Neuron (in vitro differentiated cells): ENCODE measurements at regions not wholly inside any gene's neighbourhood (a gene's known extent, or its start where the extent isn't known, plus 50 kb on each side); places are given as distances from the start of the nearest gene placed in this dataset.

Source experiments
- H2AFZ ChIP-seq: one replicate; pipeline ENCODE4 v1.6.1; 2013; ENCODE audit warnings: low read depth, mild to moderate bottlenecking, inconsistent platforms, low read length, moderate library complexity
- H3K27me3 ChIP-seq: one replicate; pipeline ENCODE4 v1.6.1; 2013; ENCODE audit warnings: low read length; ENCODE audit not compliant: insufficient read depth
- H3K36me3 ChIP-seq: one replicate; pipeline ENCODE4 v1.6.1; 2013; ENCODE audit warnings: low read length; ENCODE audit not compliant: insufficient read depth
- H3K4me1 ChIP-seq: one replicate; pipeline ENCODE4 v1.6.1; 2013; ENCODE audit warnings: low read length; ENCODE audit not compliant: insufficient read depth
- H3K4me3 ChIP-seq: 2 replicates; pipeline ENCODE4 v1.5.1; 2013; ENCODE audit warnings: mild to moderate bottlenecking, low read length, moderate library complexity
- H3K9me3 ChIP-seq: one replicate; pipeline ENCODE4 v1.6.1; 2013; ENCODE audit warnings: low read length

DNA sequence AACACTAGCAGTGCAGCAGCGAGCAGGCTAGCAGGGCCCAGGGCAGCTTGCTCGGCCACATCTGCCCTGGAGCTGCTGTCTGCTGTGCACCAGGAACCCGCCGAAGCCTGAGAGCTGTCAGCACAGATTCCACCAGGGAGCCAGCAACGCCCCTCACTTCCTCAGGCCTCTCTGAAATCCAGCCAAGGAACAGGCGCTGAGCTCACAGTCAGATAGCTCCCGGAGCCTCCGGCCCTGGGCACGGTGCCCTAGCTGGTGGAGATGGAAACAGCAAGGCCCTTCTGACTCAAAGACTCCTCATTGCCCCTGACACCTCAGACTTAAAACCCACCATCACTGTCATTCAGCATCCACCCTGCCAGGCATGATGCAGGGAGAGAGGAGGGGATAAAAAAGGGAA, 839.4 kb downstream of the MAFB start:
- no peaks in the 10 kb centered on the region for H3K36me3 ChIP-seq
- peaks cover 20% of the 10 kb centered on the region for H3K4me1 ChIP-seq
- H3K4me3 ChIP-seq: no peak overlapping the region
- H3K9me3 ChIP-seq: no peaks in the 10 kb centered on the region
- H3K27me3 ChIP-seq: peaks cover 45% of the 10 kb centered on the region
- no peak overlapping the region for H2AFZ ChIP-seq

DNA sequence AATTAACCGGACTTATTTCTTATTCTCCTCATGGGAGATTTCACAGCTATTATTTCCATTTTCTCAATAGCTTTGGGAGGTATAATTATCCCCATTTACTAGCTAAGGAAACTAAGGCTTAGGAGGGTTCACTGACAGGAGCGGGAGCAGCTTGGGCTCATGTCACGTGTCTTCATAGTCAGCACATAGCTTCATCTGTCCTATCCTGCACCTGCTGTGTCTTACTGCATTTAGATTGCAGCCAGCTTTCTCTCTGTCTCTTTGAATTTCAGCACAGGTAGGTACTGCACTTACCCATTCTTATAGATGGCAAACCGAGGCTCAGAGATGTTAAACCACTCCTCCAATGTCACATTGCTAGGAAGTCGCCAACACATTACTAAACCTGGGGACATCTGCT, 839.9 kb downstream of the MAFB start:
- Histone ChIP-seq H2AFZ (no peak overlapping the region), H3K9me3 (no peaks in the 10 kb centered on the region), H3K4me3 (no peak overlapping the region), H3K4me1 (peaks cover 19% of the 10 kb centered on the region), H3K36me3 (no peaks in the 10 kb centered on the region), H3K27me3 (peaks cover 50% of the 10 kb centered on the region)

DNA sequence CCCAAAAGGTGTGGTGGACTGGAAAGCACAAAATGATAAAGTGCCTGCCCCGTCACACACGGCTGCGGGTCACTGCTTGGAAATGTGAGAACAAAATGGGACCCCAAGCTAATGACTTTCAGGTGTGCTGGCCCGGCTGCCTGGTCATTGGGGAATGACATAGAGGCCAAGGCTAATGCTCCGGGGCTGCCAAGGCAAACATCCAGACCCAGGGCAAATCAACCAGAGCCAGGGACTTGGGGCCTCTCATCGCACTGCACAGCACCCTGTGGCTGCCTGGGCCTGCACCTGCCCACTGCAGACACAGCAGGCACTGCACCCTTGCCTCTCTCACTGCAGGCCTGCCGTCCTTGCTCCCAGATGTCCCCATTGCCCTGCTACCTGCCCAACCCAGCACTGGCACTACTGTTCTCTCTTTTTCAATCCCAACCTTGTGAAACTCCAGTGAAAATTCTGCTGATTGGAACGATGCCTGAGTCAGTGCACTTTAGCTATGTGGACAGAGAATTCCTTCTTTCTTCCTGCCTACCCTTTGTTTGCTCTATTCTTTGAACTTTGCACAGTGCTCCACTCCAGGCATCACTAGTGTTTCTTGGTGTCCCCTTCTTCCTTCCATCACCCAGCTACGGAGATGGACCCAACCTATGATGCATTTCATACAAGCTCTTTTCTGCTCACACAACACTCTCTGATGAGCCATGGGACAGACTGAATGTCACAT, 849.5 kb downstream of the MAFB start:
- Histone ChIP-seq H2AFZ (no peak overlapping the region), H3K9me3 (no peaks in the 10 kb centered on the region), H3K27me3 (peaks cover 4% of the 10 kb centered on the region), H3K36me3 (no peaks in the 10 kb centered on the region), H3K4me1 (no peaks in the 10 kb centered on the region), H3K4me3 (no peak overlapping the region)

DNA sequence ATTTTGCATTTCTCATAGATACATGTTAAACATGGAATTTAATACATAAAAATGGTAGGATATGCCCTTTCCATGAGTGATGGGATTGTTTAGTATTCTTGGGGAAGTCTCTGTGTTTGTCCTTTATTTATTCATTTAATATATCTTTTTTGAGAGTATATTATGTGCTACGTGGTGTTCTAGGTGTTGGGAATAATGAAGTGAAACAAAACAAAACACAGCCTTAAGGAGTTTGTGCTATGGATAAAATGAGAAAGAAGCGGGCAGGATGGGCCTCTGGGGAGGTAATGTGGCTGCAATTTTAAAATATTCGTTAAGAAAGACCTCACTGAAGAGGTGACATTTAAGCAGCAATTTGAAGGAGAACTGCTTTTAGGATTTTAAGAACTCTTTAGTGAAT, 851.5 kb downstream of the MAFB start:
- Histone ChIP-seq H3K9me3 (no peaks in the 10 kb centered on the region), H2AFZ (no peak overlapping the region), H3K4me3 (no peak overlapping the region), H3K36me3 (no peaks in the 10 kb centered on the region), H3K4me1 (no peaks in the 10 kb centered on the region), H3K27me3 (no peaks in the 10 kb centered on the region)

DNA sequence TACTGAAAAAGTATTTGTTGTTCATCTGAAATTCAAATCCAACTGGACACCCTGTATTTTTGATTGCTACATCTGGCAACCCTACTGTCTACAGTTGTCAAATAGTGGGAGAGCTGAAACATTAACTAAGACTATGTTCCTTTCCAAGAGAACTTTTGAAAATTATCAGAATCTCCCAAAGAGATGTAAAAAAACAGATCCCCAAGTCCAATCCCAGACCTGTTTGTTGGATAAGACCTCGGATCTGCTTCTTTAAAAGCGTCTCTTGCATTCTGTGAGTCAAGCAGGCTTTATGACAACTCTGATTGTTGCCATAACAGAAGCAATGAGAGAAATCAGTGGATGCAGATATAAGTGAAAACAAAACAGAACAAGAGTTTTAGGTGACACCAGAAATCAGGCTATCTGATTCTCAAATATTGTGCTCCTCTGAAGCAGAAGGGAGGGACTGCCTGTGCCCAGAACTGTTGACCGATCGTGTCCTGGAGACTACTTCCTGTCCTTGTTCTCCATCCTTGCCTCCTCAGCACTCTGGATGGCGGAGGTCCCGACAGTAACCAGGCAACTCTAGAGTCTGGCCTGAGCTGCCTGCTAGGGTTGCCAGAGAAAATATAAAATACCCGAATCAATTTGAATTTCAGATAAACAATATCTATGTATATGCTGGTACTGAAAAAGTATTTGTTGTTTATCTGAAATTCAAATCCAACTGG, 853.8 kb downstream of the MAFB start:
- H3K27me3 ChIP-seq: no peaks in the 10 kb centered on the region
- no peak overlapping the region for H2AFZ ChIP-seq
- H3K36me3 ChIP-seq: no peaks in the 10 kb centered on the region
- H3K4me1 ChIP-seq: no peaks in the 10 kb centered on the region
- no peak overlapping the region for H3K4me3 ChIP-seq
- H3K9me3 ChIP-seq: no peaks in the 10 kb centered on the region

DNA sequence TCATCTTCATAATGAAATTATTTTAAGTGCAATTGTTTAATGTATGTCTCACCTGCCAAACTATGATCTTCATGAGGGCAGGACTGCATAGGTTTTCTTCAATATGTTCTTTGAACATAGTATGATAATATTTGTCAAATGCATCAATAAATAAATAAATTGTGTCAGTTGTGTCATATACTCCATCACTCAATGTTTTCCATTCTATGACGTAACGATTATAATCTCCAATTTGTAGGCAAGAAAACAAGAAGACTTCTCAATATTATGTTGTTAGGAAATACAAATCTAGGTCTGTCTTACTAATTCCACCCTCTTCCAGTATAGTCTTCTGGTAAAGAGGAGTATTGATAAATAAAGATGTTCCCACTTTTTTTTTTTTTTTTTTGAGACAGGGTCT, 858.1 kb downstream of the MAFB start:
- H3K36me3 ChIP-seq: no peaks in the 10 kb centered on the region
- H3K27me3 ChIP-seq: no peaks in the 10 kb centered on the region
- H3K9me3 ChIP-seq: no peaks in the 10 kb centered on the region
- H2AFZ ChIP-seq: no peak overlapping the region
- H3K4me3 ChIP-seq: no peak overlapping the region
- no peaks in the 10 kb centered on the region for H3K4me1 ChIP-seq

DNA sequence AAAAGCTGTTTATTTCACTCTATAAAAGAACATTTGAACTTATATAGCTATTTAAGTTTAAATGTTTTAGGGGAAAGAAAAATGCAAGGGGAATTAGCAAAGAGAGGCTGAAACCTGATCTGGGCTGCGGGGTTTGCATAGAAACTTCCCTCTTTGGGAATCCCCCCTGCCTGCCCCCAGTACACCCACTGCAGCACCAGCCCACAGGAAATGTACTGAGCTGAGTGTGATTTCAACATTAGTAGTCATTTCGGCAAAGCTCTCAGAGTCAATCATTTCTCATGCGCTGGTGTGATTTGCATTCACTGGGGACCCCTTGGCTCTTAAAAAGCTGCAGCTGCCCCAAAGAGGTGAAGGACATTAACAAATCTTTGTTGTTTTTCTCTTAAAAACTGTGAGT, 859.4 kb downstream of the MAFB start:
- H3K27me3 ChIP-seq: no peaks in the 10 kb centered on the region
- H3K9me3 ChIP-seq: no peaks in the 10 kb centered on the region
- H3K36me3 ChIP-seq: no peaks in the 10 kb centered on the region
- H3K4me3 ChIP-seq: no peak overlapping the region
- H3K4me1 ChIP-seq: no peaks in the 10 kb centered on the region
- H2AFZ ChIP-seq: no peak overlapping the region

DNA sequence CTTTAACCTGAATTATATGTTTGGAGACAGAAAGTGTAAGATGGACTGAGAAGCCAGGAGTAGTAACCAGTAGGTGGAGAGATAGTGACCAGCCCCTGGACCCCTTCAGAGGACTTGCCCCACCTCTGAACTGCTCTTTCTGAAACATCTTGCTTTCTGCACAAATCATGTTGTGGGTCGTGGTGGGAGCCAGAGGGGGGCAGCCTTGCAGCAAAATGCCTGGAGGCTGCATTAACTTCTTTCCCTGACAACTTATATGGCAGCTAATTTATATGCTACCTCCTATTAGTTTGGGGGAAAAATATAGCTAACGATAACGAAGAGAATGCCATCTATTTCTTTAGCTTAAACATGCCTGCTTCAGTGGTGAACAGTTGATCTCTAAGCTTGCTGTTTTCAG, 859.8 kb downstream of the MAFB start:
- Histone ChIP-seq H3K9me3 (no peaks in the 10 kb centered on the region), H3K27me3 (no peaks in the 10 kb centered on the region), H3K36me3 (no peaks in the 10 kb centered on the region), H3K4me3 (no peak overlapping the region), H2AFZ (no peak overlapping the region), H3K4me1 (no peaks in the 10 kb centered on the region)

DNA sequence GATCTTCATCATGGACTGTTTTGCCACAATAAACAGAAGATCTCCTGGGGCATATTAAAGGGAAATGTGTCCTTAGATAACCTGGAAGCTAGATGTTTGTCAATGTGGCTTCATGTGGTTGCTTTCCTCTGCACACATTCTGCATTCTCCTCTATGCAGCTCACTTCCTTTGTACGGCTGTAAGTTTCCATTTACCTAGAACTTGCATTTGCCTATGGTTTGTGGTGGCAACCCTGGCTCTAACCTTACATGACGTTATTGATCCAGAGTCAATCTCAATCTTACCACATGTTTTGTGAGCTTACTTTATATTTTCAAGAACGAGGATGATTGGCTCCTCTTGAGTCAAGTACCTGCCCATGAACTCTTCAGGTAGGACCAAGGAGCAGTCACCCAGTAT, 863.1 kb downstream of the MAFB start:
- Histone ChIP-seq H2AFZ (no peak overlapping the region), H3K36me3 (no peaks in the 10 kb centered on the region), H3K9me3 (no peaks in the 10 kb centered on the region), H3K27me3 (no peaks in the 10 kb centered on the region), H3K4me1 (no peaks in the 10 kb centered on the region), H3K4me3 (no peak overlapping the region)

DNA sequence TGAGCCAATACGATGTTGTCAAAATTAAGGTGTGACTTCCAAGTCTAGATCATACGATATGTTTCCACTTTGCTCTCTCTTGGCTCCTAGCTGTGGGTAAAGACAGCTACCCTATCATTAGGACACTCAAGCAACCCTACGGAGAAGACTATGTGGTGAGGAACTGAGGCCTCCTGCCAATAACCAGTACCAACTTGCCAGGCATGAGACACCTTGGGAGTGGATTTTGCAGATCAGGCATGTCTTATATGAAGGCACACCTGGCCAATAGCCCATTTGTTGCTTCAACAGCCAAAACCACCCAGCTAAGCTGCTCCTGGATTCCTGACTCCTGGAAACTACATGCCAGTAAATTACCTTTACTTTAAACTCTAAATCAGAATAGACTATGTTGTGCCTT, 863.4 kb downstream of the DHX35 start:
- no peaks in the 10 kb centered on the region for H3K36me3 ChIP-seq
- no peaks in the 10 kb centered on the region for H3K27me3 ChIP-seq
- no peak overlapping the region for H3K4me3 ChIP-seq
- H3K9me3 ChIP-seq: no peaks in the 10 kb centered on the region
- no peak overlapping the region for H2AFZ ChIP-seq
- no peaks in the 10 kb centered on the region for H3K4me1 ChIP-seq

DNA sequence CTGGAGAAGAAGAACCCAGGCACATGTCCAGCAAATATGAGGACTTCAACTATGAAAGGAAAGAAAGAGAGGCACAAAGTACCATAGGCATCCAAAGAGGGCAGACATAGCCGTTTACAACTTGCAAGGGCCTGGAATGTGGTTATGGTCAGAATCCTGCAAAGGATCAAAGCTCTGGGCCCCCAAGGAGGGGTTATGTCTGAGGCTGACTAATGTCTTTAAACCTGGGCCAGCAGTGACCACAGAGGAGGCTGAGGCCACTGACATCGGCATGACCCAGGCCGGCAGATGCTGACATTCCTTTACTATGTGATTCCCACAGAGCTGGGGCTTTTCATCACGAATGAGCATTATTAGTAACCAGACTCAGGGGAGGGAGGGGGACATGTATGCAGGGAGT, 861.1 kb downstream of the DHX35 start:
- Histone ChIP-seq H3K9me3 (no peaks in the 10 kb centered on the region), H3K4me1 (no peaks in the 10 kb centered on the region), H3K4me3 (no peak overlapping the region), H2AFZ (no peak overlapping the region), H3K36me3 (no peaks in the 10 kb centered on the region), H3K27me3 (no peaks in the 10 kb centered on the region)

DNA sequence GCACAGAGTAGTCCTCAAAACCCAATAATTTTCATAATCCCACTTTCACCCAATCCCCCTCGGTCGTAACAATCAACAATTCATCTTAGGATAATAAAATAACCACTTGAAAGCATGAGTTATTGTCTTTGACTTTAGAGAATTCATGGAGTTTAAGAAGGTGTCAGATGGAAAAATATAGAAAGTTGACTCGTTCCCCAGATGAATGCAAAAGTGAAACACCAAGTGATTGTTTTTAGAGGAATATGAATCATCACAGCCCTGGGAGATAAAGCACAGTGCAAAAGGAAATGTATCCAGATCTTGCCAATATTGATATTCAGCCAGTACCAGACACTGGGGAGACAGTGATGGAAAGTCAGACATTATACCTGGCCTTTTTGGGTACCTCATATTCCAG, 860.5 kb downstream of the DHX35 start:
- H2AFZ ChIP-seq: no peak overlapping the region
- no peaks in the 10 kb centered on the region for H3K4me1 ChIP-seq
- H3K4me3 ChIP-seq: no peak overlapping the region
- no peaks in the 10 kb centered on the region for H3K27me3 ChIP-seq
- H3K36me3 ChIP-seq: no peaks in the 10 kb centered on the region
- H3K9me3 ChIP-seq: no peaks in the 10 kb centered on the region

DNA sequence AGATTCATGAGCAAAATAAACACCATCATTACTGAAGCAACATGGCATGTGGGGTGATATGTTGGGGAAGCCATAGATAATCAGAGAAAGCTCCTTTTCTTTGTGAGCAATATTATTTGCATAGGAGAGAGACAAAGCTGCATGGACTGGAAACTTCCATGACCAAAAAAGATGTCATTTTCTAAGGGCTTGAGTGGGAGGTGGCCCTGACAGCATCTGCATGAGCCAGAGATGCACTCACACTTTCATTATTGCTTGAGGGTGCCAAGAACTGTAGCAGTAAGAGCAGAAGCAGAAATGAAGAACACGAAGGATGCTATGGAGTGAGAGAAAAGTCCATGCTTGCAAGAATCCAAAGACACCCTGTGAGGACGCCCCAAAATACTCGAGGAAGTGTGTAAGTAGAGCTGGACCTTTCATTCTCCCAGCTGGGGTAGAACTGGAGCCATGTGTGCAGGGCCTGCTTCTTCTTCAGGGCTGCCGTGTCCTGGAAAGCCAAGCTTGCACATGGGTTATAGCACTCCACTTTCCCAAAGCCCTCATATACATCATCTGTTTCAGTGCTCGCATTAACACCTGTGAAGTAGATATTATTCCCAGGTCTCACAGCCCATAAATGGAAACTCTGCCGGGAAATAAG, 851.2 kb downstream of the DHX35 start:
- Histone ChIP-seq H3K4me1 (peaks cover 7% of the 10 kb centered on the region), H3K36me3 (no peaks in the 10 kb centered on the region), H2AFZ (no peak overlapping the region), H3K4me3 (no peak overlapping the region), H3K9me3 (no peaks in the 10 kb centered on the region), H3K27me3 (no peaks in the 10 kb centered on the region)
